MM.1S (cell line): ENCODE measurements at regions not wholly inside any gene's neighbourhood (a gene's known extent, or its start where the extent isn't known, plus 50 kb on each side); places are given as distances from the start of the nearest gene placed in this dataset.

Experiments
- CTCF ChIP-seq: fragments of 300-600 bp; sonication (generic); IDR thresholded peaks from 2 replicates; pipeline ENCODE4 v1.5.1; 2016; ENCODE audit warnings: antibody characterized with exemption, low read length, mixed read lengths
- EZH2 ChIP-seq: fragments of 300-600 bp; sonication (generic); optimal IDR thresholded peaks from 2 replicates; pipeline ENCODE3; 2017; ENCODE audit warnings: low read depth, mild to moderate bottlenecking, antibody characterized with exemption, low read length, mixed read lengths

GRCh38 chr13:106986033-106986484, 418.1 kb upstream of the ARGLU1 start:
- TF ChIP-seq CTCF (no peak), EZH2 (no peak)
